Activated CD4-positive, alpha-beta memory T cell treated with anti-CD3 and anti-CD28 coated beads for 36 hours (primary cell): ENCODE measurements at regions not wholly inside any gene's neighbourhood (a gene's known extent, or its start where the extent isn't known, plus 50 kb on each side); places are given as distances from the start of the nearest gene placed in this dataset.

Experiments
- CTCF ChIA-PET: fragments of 350-600 bp; sonication (Branson Sonifier 250); formaldehyde crosslinking; loops from one replicate; lab custom pipeline; 2021; ENCODE audit warnings: antibody characterized with exemption, inconsistent platforms; lab: Charles Lee
- POLR2A ChIA-PET: fragments of 350-600 bp; sonication (Branson Sonifier 250); formaldehyde crosslinking; loops from one replicate; lab custom pipeline; 2021; ENCODE audit warnings: antibody characterized with exemption; lab: Charles Lee
- DNase-seq: peaks from one replicate; pipeline ENCODE4 v3.0.0-alpha.2; 2020
- H3K27ac Mint-ChIP-seq: one replicate; pipeline ENCODE4 v1.8.0; 2021; ENCODE audit warnings: mixed read lengths
- H3K27me3 Mint-ChIP-seq: one replicate; pipeline ENCODE4 v1.8.0; 2021; ENCODE audit warnings: mixed read lengths
- H3K36me3 Mint-ChIP-seq: one replicate; pipeline ENCODE4 v1.8.0; 2021; ENCODE audit warnings: mixed read lengths
- H3K4me1 Mint-ChIP-seq: one replicate; pipeline ENCODE4 v1.8.0; 2021; ENCODE audit warnings: low read depth, mixed read lengths
- H3K4me3 Mint-ChIP-seq: one replicate; pipeline ENCODE4 v1.8.0; 2021; ENCODE audit warnings: mild to moderate bottlenecking, mixed read lengths
- H3K9me3 Mint-ChIP-seq: one replicate; pipeline ENCODE4 v1.8.0; 2021; ENCODE audit warnings: mixed read lengths
- intact Hi-C: fragments of 100-400 bp; cut with micrococcal nuclease; formaldehyde crosslinking; loops from one replicate; pipeline ENCODE4 v1.15.1; 2023

DNA sequence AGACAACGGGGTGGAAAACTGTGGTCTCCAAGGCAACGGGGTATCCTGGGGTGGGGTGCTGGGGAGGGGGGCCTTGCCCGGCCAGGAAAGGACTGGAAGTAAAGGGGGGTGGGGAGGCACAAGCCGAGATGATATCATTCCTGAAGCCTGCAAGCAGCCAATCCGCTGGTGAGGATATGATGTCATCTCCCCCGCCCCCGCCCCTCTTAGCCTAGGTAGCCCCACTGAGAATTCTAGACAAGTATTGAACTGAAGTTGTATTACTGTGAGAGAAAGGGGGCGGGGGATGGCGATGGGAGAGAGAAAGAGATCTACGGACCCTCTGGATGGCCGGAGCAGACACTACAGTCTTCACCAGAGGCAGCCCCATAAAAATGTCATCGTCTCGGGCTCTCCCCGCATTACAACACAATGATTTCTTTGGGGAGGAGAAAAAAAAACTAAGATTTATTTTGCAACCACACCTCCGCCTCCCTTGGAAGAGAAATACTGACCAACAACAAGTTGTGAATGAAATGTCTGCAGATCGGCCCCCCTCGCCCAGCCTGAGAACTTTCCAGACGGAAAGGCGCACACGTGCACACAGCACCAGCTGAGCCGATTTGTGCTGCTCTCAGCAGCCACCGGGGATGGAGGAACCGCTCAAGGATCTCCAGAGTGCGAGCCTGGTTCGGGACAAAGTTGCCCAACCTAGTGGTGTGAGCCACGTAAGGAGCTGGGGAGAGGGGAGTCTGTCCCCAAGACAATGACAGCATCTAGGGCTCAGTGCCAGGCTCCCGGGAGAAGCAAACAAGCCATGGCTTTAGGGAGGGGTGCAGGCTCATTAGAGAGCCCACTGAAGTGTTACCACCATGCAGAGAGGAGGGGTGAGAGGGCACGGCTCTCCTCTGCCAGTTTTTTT, 222.1 kb downstream of the SOX9 start:
- Mint-ChIP-seq H3K9me3 (no peaks in the 10 kb centered on the region), H3K4me1 (no peaks in the 10 kb centered on the region), H3K4me3 (no peak overlapping the region), H3K36me3 (no peaks in the 10 kb centered on the region), H3K27me3 (peaks cover 5% of the 10 kb centered on the region), H3K27ac (no peak overlapping the region)
- intact Hi-C loops, result no loop called here
- DNase-seq, result no peak
- CTCF ChIA-PET, result no interaction called here
- POLR2A ChIA-PET, result no interaction called here

DNA sequence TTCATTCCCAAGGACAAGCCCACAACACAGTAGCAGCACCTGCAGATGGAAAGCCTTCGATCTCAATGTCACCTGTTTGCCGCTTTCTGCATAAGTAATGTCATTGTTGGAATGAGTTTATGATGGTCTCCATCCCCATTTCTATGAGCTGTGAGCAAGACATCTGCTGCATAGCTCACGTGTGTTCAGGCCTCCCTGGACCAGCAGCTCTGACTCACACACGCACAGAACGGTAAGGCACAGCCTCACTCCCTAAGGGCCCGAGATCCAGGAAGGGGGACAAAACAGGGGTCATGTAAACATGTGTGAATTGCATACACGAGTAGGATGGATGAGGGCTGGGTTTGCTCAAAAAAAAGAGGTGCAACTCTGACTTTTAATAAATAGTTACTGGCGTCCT, 223.1 kb downstream of the SOX9 start:
- Mint-ChIP-seq H3K9me3 (no peaks in the 10 kb centered on the region), H3K36me3 (no peaks in the 10 kb centered on the region), H3K4me1 (no peaks in the 10 kb centered on the region), H3K27me3 (peaks cover 5% of the 10 kb centered on the region), H3K4me3 (no peak overlapping the region), H3K27ac (no peak overlapping the region)
- no peak for DNase-seq
- POLR2A ChIA-PET, result no interaction called here
- CTCF ChIA-PET, result no interaction called here
- intact Hi-C loops, result no loop called here

DNA sequence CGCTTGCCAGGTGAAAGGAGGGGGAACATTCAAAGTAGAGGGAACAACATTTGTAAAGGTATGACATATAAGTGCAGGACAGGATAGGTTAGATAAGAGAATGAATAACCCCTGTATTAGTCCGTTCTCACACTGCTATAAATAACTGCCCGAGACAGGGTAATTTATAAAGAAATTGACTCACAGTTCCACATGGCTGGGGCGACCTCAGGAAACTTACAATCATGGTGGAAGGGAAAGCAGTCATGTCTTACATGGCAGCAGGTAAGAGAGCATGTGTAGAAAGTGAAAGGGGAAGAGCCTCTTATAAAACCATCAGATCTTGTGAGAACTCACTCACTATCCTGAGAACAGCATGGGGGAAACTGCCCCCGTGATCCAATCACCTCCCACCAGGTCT, 223.8 kb downstream of the SOX9 start:
- no peak for DNase-seq
- no peak overlapping the region for H3K4me3 Mint-ChIP-seq
- H3K4me1 Mint-ChIP-seq, result no peaks in the 10 kb centered on the region
- H3K36me3 Mint-ChIP-seq, result no peaks in the 10 kb centered on the region
- H3K9me3 Mint-ChIP-seq, result no peaks in the 10 kb centered on the region
- ChIA-PET CTCF (no interaction called here), POLR2A (no interaction called here)
- peaks cover 5% of the 10 kb centered on the region for H3K27me3 Mint-ChIP-seq
- no peak overlapping the region for H3K27ac Mint-ChIP-seq
- intact Hi-C loops, result no loop called here

DNA sequence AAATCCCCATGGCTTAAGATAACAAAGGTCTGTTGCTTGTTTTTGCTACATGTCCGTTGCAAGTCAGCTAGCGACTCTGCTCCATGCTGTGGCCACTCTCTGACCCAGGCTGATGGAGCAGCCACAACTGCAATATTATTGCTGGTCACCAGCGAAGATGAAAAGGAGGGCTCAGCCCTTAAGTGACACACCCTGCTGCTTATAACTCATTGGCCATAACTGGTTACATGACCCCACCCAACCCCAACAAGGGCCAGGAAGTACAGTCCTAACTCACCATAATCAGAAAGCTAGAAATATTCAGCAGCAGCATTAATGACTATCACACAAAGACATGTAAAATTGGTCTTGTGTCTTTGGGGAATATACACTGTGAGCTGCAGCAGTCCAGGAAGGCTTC, 224.3 kb downstream of the SOX9 start:
- H3K4me1 Mint-ChIP-seq, result no peaks in the 10 kb centered on the region
- intact Hi-C loops, result no loop called here
- H3K27ac Mint-ChIP-seq, result no peak overlapping the region
- H3K4me3 Mint-ChIP-seq, result no peak overlapping the region
- peaks cover 5% of the 10 kb centered on the region for H3K27me3 Mint-ChIP-seq
- H3K36me3 Mint-ChIP-seq, result no peaks in the 10 kb centered on the region
- no peak for DNase-seq
- POLR2A ChIA-PET, result no interaction called here
- CTCF ChIA-PET, result no interaction called here
- no peaks in the 10 kb centered on the region for H3K9me3 Mint-ChIP-seq

DNA sequence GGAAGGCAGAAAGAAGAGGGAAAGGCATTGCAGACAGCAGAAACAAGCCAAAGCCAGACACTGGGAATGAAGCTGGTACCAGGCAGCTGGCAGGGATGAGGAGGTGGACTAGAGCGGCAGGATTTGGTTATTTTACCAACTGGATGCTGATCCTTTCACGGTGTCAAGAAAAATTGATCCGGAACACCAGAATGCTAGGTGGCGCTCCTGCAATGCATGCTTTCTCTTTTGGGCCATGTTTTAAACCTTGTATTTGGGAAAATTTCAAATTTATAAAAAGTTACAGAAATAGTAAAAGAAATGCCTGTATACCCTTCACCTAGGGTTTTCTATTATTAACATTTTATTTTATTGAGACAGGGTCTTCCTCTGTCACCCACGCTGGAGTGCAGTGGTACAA, 224.7 kb downstream of the SOX9 start:
- intact Hi-C loops, result no loop called here
- Mint-ChIP-seq H3K27ac (no peak overlapping the region), H3K4me3 (no peak overlapping the region), H3K27me3 (peaks cover 2% of the 10 kb centered on the region), H3K9me3 (no peaks in the 10 kb centered on the region), H3K4me1 (no peaks in the 10 kb centered on the region), H3K36me3 (no peaks in the 10 kb centered on the region)
- CTCF ChIA-PET, result no interaction called here
- POLR2A ChIA-PET, result no interaction called here
- no peak for DNase-seq

DNA sequence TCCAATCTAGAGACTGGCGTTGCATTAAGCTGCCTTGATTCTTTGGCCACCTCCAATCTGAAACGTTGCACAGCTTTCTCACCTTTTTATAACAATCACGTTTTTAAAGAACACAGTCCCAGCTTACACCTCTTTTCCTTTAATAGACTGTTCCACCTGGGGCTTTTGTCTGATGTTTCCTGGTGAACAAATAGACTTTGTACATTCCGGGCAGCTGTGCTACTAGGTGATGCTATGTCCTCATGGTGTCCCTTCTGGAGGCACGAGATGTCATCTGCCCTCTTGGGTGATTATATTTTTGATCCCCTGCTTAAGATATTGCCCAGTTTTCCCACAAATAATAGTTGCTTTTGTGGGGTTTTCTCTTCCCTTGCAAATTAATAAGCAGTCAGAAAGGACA, 225.5 kb downstream of the SOX9 start:
- Mint-ChIP-seq H3K4me3 (no peak overlapping the region), H3K27ac (no peak overlapping the region), H3K9me3 (no peaks in the 10 kb centered on the region), H3K27me3 (no peaks in the 10 kb centered on the region), H3K36me3 (no peaks in the 10 kb centered on the region), H3K4me1 (no peaks in the 10 kb centered on the region)
- DNase-seq, result no peak
- intact Hi-C loops, result no loop called here
- ChIA-PET POLR2A (no interaction called here), CTCF (no interaction called here)

DNA sequence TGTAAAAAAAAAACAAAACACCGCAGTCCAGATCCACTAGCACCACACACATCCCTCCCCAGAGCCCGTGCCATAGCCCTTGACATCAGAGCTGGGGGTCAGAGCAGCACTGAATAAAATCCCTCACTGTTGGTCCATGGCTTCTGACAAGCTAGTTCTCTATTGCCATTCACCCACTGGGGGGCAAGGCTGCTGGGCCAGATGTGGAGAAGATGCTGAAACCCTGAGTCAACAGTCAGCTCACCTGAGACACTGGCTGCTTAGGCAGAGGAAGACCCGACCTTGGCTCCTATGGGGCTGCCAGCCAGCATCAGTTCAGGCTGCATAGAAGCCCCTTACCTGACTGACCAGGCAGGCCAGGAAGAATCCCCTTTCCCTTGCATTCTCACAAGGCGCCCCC, 228.2 kb downstream of the SOX9 start:
- intact Hi-C loops, result no loop called here
- Mint-ChIP-seq H3K27me3 (no peaks in the 10 kb centered on the region), H3K27ac (no peak overlapping the region), H3K36me3 (no peaks in the 10 kb centered on the region), H3K4me3 (no peak overlapping the region), H3K9me3 (no peaks in the 10 kb centered on the region), H3K4me1 (no peaks in the 10 kb centered on the region)
- no peak for DNase-seq
- POLR2A ChIA-PET, result no interaction called here
- CTCF ChIA-PET, result no interaction called here

DNA sequence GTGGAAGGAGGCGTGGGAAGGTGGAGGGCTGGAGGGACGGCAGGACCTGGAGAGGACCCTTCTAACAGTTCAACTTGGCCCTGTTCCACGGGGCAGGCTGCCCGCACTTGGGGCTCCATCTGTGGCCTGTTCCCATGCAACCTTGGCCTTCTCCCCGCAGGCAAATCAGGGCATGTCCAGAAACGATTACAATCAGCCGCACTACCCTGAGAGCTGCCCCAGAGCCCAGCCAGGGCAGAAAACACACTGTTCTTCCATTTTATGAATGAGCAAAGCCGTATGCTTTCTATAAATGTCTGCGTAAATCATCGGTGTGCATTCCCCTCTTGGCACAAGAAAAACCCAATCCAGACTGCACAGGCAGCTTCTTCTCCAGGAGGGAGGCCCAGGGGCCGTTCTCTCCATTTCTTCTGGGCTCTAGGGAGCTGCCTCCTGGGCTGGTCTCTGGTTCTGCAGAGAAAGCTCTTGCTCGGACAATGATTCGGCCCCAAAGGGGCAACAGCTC, 228.7 kb downstream of the SOX9 start:
- intact Hi-C loops, result no loop called here
- Mint-ChIP-seq H3K27ac (no peak overlapping the region), H3K36me3 (no peaks in the 10 kb centered on the region), H3K4me3 (no peak overlapping the region), H3K27me3 (no peaks in the 10 kb centered on the region), H3K4me1 (no peaks in the 10 kb centered on the region), H3K9me3 (no peaks in the 10 kb centered on the region)
- ChIA-PET POLR2A (no interaction called here), CTCF (no interaction called here)
- no peak for DNase-seq

DNA sequence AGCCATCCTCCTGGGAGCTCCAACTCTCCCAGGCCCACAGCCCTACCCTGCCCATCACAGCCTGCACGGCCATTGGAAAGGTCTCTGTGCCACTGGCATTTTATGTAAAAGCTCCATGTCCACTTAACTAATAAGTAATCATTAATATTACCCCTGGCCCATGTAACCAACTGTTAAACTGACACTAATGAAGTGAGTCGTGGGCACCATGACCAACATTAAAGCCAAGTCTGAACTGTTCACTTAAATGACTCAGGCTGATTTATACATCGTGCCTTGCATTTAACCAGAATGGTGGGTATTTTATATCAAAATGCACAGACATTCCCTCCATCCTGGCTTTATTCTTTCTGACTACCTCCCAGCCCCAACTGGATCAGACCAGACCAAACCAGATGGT, 229.3 kb downstream of the SOX9 start:
- Mint-ChIP-seq H3K9me3 (no peaks in the 10 kb centered on the region), H3K36me3 (no peaks in the 10 kb centered on the region), H3K4me1 (no peaks in the 10 kb centered on the region), H3K27me3 (no peaks in the 10 kb centered on the region), H3K4me3 (no peak overlapping the region), H3K27ac (no peak overlapping the region)
- ChIA-PET CTCF (no interaction called here), POLR2A (no interaction called here)
- intact Hi-C loops, result no loop called here
- no peak for DNase-seq

DNA sequence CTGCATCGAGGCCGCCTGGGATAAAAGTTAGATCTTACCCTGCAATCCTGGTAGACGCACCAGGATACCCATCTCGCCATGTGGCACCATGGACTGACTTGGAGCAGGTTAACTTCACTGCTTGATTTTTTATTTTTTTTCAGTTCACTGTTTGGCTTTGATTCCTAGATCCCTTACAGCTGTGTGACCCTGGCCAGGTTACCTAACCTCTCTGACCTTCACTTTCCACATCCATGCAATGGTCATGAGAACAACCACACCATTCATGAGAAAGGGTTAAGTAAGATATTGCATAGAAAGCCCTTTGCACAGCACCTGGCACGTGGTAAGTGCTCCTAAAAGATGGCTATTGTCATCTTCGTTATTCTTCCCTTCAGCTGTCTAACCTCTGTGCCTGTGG, 230.5 kb downstream of the SOX9 start:
- no peaks in the 10 kb centered on the region for H3K4me1 Mint-ChIP-seq
- ChIA-PET POLR2A (no interaction called here), CTCF (interaction anchor here (0.6 kb wide), 1 partner anchor 1369 kb away, joined by 4 read pairs; no protein-coding TSS in a partner anchor)
- no peaks in the 10 kb centered on the region for H3K27me3 Mint-ChIP-seq
- H3K4me3 Mint-ChIP-seq, result no peak overlapping the region
- no peaks in the 10 kb centered on the region for H3K36me3 Mint-ChIP-seq
- intact Hi-C loops, result no loop called here
- no peak overlapping the region for H3K27ac Mint-ChIP-seq
- peaks cover 4% of the 10 kb centered on the region for H3K9me3 Mint-ChIP-seq
- DNase-seq, result no peak

DNA sequence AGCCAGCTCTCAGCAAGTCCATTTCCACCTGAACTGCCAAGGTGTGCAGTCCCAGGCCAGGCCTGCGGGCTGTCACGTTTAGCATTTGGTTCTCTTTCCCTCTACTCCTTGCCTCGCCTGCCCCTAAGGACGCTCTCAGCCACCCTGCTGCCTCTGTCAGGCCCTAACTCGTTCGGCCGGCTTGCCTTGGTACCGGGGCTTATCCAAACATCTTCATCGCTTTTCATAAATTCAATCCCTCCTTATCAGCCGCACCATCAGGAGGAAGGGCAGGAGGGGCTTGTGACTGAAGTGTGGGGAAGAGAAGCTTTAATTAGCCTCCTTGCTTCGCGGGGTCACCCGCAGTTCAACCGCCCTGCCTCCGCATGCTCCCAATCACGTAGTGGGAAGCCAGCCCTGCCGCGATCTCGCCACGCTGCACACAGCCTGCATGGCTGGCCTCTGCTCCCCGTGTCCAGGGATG, 231.1 kb downstream of the SOX9 start:
- POLR2A ChIA-PET, result no interaction called here
- intact Hi-C loops, result no loop called here
- DNase-seq, result no peak
- Mint-ChIP-seq H3K4me1 (no peaks in the 10 kb centered on the region), H3K4me3 (no peak overlapping the region), H3K27me3 (no peaks in the 10 kb centered on the region), H3K36me3 (no peaks in the 10 kb centered on the region), H3K9me3 (peaks cover 4% of the 10 kb centered on the region), H3K27ac (no peak overlapping the region)
- CTCF ChIA-PET, result interaction anchor here (0.6 kb wide), 1 partner anchor 1368 kb away, joined by 4 read pairs; no protein-coding TSS in a partner anchor

DNA sequence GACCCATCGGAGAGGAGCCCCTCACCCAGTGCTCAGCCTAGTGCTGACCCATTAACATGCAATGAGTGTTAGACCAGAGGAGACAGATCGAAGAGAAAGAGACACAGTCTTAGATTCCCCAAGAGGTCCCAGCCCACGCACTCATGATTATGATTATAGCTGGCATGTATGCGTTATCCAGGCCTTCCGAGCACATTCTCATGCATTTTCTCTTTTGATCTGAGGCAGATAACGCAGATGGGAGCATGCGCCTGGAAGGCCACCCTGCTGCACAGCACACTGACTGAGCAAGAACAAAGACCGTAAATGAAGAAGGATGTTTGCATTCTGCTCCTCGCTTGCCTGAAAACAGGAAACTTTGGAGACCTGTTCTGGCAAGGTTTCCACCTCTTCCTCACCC, 232.7 kb downstream of the SOX9 start:
- CTCF ChIA-PET, result no interaction called here
- Mint-ChIP-seq H3K4me1 (no peaks in the 10 kb centered on the region), H3K27me3 (no peaks in the 10 kb centered on the region), H3K36me3 (no peaks in the 10 kb centered on the region), H3K9me3 (peaks cover 7% of the 10 kb centered on the region), H3K27ac (no peak overlapping the region), H3K4me3 (no peak overlapping the region)
- POLR2A ChIA-PET, result no interaction called here
- intact Hi-C loops, result no loop called here
- no peak for DNase-seq

DNA sequence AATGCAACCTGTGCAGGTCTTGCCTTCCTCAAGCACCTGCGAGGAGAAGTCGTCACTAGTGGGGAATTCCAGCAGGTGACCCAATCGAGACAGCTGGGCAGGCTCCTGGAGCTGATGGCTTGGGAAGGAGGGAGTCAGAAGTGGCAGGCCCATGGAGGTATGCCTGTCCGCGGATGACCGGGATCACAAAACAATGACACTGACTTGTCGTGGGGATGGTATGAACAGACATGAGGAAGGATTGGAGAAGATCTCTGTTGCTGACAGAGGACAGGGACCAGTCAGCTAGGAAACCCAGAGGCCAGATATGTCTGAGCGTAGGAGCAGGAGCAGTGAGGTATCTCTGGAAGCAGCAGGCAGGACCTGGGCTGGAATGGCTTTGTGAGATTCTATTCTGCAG, 233.3 kb downstream of the SOX9 start:
- H3K27ac Mint-ChIP-seq, result no peak overlapping the region
- H3K27me3 Mint-ChIP-seq, result no peaks in the 10 kb centered on the region
- intact Hi-C loops, result no loop called here
- no peak overlapping the region for H3K4me3 Mint-ChIP-seq
- no peaks in the 10 kb centered on the region for H3K36me3 Mint-ChIP-seq
- CTCF ChIA-PET, result no interaction called here
- H3K4me1 Mint-ChIP-seq, result no peaks in the 10 kb centered on the region
- peaks cover 7% of the 10 kb centered on the region for H3K9me3 Mint-ChIP-seq
- POLR2A ChIA-PET, result no interaction called here
- DNase-seq, result no peak
